ENCODE measurements at regions not wholly inside any gene's neighbourhood (a gene's known extent, or its start where the extent isn't known, plus 50 kb on each side); places are given as distances from the start of the nearest gene placed in this dataset.

DNA sequence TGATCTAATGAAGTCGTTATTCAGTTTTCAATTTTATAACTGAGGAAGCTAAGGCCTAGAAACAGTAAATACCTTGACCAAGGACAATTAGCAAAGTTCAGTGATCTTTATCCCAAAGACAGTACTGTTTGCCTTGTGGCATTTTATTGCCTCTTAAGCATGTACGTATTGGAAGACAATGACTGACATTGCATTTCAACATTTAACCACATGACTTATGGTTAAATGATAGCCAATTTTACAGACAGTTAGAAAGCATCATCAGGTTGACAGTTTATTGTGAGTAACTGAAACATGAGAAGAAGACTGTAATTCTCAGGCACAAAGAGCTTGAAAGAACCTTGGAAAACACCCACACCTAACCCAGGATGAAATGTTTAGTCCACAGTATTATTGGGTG lies 390.8 kb upstream of the ZNF385D start:
- Histone ChIP-seq H3K79me1 (ENCODE audit: insufficient read depth, low read depth, low read length, poor library complexity, severe bottlenecking) (no peaks in the 10 kb centered on the region), H2BK12ac (ENCODE audit: insufficient read length, low read depth, low read length) (no peak overlapping the region), H2AFZ (ENCODE audit: low read length) (no peak overlapping the region), H3K18ac (ENCODE audit: insufficient read length, low read depth, low read length) (no peak overlapping the region), H3K27me3 (ENCODE audit: insufficient read depth, low read length) (no peaks in the 10 kb centered on the region), H4K5ac (ENCODE audit: insufficient read length, low read depth, low read length) (no peak overlapping the region), H4K91ac (ENCODE audit: insufficient read length, low read depth, low read length) (no peak overlapping the region), H4K20me1 (ENCODE audit: control insufficient read depth, insufficient read depth, insufficient read length) (no peaks in the 10 kb centered on the region), H3K23ac (ENCODE audit: insufficient read length, low read depth, low read length) (no peak overlapping the region), H3K27ac (ENCODE audit: insufficient read length, low read depth, low read length) (no peak overlapping the region), H4K8ac (replicated peaks; ENCODE audit: insufficient read length, low read depth, low read length) (no peak overlapping the region), H2AK5ac (ENCODE audit: insufficient read length, low read length) (no peak overlapping the region), H3K9ac (ENCODE audit: extremely low read depth, insufficient read length, low read length) (no peak overlapping the region), H2BK120ac (ENCODE audit: low read depth, low read length, poor library complexity, severe bottlenecking) (no peak overlapping the region), H3T11ph (ENCODE audit: low read length) (no peak overlapping the region), H3K56ac (ENCODE audit: insufficient read length, low read depth, low read length) (no peak overlapping the region), H3K4me2 (ENCODE audit: insufficient read depth, insufficient read length, low read length) (no peak overlapping the region), H2BK20ac (ENCODE audit: low read depth, low read length, poor library complexity, severe bottlenecking) (no peak overlapping the region), H3K23me2 (ENCODE audit: insufficient read length, low read depth, low read length, poor library complexity, severe bottlenecking) (no peaks in the 10 kb centered on the region), H3K79me2 (ENCODE audit: insufficient read depth, low read length) (no peaks in the 10 kb centered on the region), H3K9me3 (ENCODE audit: control insufficient read depth, low read depth, low read length) (no peaks in the 10 kb centered on the region), H3K14ac (ENCODE audit: insufficient read depth, low read length) (no peak overlapping the region), H3K4me1 (ENCODE audit: insufficient read depth, low read length) (no peaks in the 10 kb centered on the region), H2BK5ac (ENCODE audit: insufficient read length, low read length) (no peak overlapping the region), H2BK15ac (ENCODE audit: low read depth, low read length) (no peak overlapping the region), H3K4ac (ENCODE audit: low read depth, low read length) (no peak overlapping the region)
- Mint-ChIP-seq H3K9me3 (no peaks in the 10 kb centered on the region), H3K27me3 (ENCODE audit: low read depth) (no peaks in the 10 kb centered on the region), H3K36me3 (ENCODE audit: insufficient read depth in 1 of 3, low read depth in 3 of 3) (no peaks in the 10 kb centered on the region), H3K4me3 (no peak overlapping the region), H3K27ac (no peak overlapping the region), H3K4me1 (no peaks in the 10 kb centered on the region)
- TF ChIP-seq, protein P1, sequence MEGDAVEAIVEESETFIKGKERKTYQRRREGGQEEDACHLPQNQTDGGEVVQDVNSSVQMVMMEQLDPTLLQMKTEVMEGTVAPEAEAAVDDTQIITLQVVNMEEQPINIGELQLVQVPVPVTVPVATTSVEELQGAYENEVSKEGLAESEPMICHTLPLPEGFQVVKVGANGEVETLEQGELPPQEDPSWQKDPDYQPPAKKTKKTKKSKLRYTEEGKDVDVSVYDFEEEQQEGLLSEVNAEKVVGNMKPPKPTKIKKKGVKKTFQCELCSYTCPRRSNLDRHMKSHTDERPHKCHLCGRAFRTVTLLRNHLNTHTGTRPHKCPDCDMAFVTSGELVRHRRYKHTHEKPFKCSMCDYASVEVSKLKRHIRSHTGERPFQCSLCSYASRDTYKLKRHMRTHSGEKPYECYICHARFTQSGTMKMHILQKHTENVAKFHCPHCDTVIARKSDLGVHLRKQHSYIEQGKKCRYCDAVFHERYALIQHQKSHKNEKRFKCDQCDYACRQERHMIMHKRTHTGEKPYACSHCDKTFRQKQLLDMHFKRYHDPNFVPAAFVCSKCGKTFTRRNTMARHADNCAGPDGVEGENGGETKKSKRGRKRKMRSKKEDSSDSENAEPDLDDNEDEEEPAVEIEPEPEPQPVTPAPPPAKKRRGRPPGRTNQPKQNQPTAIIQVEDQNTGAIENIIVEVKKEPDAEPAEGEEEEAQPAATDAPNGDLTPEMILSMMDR (conservative IDR thresholded peaks at IDR 0.05): no peak
- DNase-seq: no peak
- WGBS (ENCODE audit: extremely low coverage, insufficient read length, low lambda C conversion rate): no CpG with 5 or more reads among the region's 2 CpGs
